Endothelial cell of umbilical vein (primary cell): ENCODE measurements at regions not wholly inside any gene's neighbourhood (a gene's known extent, or its start where the extent isn't known, plus 50 kb on each side); places are given as distances from the start of the nearest gene placed in this dataset.

Experiments
- EZH2 ChIP-seq: IDR thresholded peaks from 2 replicates; pipeline ENCODE4 v1.6.1; 2012; ENCODE audit warnings: borderline replicate concordance, low read depth, mild to moderate bottlenecking, moderate library complexity, low read length, inconsistent platforms; ENCODE audit not compliant: severe bottlenecking
- FOS ChIP-seq: IDR thresholded peaks from 2 replicates; pipeline ENCODE4 v1.6.1; 2011; ENCODE audit warnings: mild to moderate bottlenecking, low read length, moderate library complexity, borderline replicate concordance; ENCODE audit not compliant: insufficient read depth
- JUN ChIP-seq: IDR thresholded peaks from 2 replicates; pipeline ENCODE4 v1.6.1; 2011; ENCODE audit warnings: borderline replicate concordance, low read depth; ENCODE audit not compliant: insufficient read length, insufficient read depth
- MYC ChIP-seq: IDR thresholded peaks from one replicate; pipeline ENCODE4 v1.6.1; 2011; ENCODE audit warnings: mild to moderate bottlenecking, low read depth, low read length
- POLR2A ChIP-seq: IDR thresholded peaks from 2 replicates; pipeline ENCODE4 v1.6.1; 2012; ENCODE audit warnings: low read depth, mild to moderate bottlenecking, control low read depth, low read length
- POLR2AphosphoS5 ChIP-seq: IDR thresholded peaks from 2 replicates; pipeline ENCODE4 v1.6.1; 2012; ENCODE audit warnings: low read depth, mild to moderate bottlenecking, control low read depth, low read length, moderate library complexity; ENCODE audit not compliant: insufficient read depth
- TF ChIP-seq, protein P1 (sequence below), 2 donors: IDR thresholded peaks; 1 replicate in 1 of 2; 2 replicates in 1 of 2; pipeline ENCODE4 v1.5.1; 2011; ENCODE audit warnings: low read length in 2 of 2, mild to moderate bottlenecking in 2 of 2, moderate library complexity in 2 of 2, control low read depth in 1 of 2, inconsistent platforms in 1 of 2, low read depth in 1 of 2; ENCODE audit not compliant: insufficient read depth in 1 of 2; ENCODE audit errors: extremely low read depth in 1 of 2
- TF ChIP-seq, protein P2 (sequence below): IDR thresholded peaks from 2 replicates; pipeline ENCODE4 v1.6.1; 2011; ENCODE audit not compliant: insufficient read depth, insufficient read length

DNA sequence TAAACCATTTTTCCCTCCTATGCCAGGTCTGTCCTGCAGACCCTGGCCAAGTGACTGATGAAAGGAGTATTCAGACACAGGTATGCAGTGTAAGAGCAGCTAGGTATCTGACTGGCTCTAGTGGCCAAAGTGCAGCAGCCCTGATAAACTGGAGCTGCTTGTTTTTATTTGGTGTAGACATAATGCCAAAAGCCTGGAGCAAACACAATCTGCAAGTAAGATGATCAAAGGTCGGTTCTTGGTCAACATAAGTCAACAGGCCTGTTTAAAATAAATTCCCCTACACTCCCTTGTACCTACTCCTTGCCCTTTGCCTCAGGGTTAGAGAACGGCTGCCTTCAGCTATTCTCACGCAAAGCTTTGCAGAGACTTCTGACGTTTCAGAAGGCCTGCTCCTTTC, 1003.1 kb downstream of the ZPLD1 start:
- TF ChIP-seq, protein P1, sequence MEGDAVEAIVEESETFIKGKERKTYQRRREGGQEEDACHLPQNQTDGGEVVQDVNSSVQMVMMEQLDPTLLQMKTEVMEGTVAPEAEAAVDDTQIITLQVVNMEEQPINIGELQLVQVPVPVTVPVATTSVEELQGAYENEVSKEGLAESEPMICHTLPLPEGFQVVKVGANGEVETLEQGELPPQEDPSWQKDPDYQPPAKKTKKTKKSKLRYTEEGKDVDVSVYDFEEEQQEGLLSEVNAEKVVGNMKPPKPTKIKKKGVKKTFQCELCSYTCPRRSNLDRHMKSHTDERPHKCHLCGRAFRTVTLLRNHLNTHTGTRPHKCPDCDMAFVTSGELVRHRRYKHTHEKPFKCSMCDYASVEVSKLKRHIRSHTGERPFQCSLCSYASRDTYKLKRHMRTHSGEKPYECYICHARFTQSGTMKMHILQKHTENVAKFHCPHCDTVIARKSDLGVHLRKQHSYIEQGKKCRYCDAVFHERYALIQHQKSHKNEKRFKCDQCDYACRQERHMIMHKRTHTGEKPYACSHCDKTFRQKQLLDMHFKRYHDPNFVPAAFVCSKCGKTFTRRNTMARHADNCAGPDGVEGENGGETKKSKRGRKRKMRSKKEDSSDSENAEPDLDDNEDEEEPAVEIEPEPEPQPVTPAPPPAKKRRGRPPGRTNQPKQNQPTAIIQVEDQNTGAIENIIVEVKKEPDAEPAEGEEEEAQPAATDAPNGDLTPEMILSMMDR (IDR thresholded peaks at IDR 0.05; ENCODE audit: extremely low read depth in 1 of 2, insufficient read depth in 1 of 2, low read depth in 1 of 2, low read length in 2 of 2) = no peak
- TF ChIP-seq EZH2 = no peak
- TF ChIP-seq, protein P2, sequence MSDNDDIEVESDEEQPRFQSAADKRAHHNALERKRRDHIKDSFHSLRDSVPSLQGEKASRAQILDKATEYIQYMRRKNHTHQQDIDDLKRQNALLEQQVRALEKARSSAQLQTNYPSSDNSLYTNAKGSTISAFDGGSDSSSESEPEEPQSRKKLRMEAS = no peak
- no peak for TF ChIP-seq POLR2A
- no peak for TF ChIP-seq FOS
- no peak for TF ChIP-seq JUN
- no peak for TF ChIP-seq POLR2AphosphoS5
- no peak for TF ChIP-seq MYC
